ENCODE measurements at regions not wholly inside any gene's neighbourhood (a gene's known extent, or its start where the extent isn't known, plus 50 kb on each side); places are given as distances from the start of the nearest gene placed in this dataset.

- peak overlapping the region in 1 of 2 donors; percentile 21 for H3K27ac ChIP-seq
- TF ChIP-seq POLR2AphosphoS5 (IDR thresholded peaks at IDR 0.05) (no peak), POLR2A (IDR thresholded peaks at IDR 0.05) (no peak)
- TF ChIP-seq, protein P1, sequence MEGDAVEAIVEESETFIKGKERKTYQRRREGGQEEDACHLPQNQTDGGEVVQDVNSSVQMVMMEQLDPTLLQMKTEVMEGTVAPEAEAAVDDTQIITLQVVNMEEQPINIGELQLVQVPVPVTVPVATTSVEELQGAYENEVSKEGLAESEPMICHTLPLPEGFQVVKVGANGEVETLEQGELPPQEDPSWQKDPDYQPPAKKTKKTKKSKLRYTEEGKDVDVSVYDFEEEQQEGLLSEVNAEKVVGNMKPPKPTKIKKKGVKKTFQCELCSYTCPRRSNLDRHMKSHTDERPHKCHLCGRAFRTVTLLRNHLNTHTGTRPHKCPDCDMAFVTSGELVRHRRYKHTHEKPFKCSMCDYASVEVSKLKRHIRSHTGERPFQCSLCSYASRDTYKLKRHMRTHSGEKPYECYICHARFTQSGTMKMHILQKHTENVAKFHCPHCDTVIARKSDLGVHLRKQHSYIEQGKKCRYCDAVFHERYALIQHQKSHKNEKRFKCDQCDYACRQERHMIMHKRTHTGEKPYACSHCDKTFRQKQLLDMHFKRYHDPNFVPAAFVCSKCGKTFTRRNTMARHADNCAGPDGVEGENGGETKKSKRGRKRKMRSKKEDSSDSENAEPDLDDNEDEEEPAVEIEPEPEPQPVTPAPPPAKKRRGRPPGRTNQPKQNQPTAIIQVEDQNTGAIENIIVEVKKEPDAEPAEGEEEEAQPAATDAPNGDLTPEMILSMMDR (IDR thresholded peaks at IDR 0.05) = no peak
These were observed 206.2 kb downstream of the IL20RB start for GRCh38 chr3:137163958-137164357.

GRCh38 chr3:137165117-137165806, 207.5 kb downstream of the IL20RB start:
- H3K27me3 ChIP-seq = no peaks in the 10 kb centered on the region
- TF ChIP-seq POLR2A (IDR thresholded peaks at IDR 0.05) (no peak), POLR2AphosphoS5 (IDR thresholded peaks at IDR 0.05) (no peak)
- TF ChIP-seq, protein P1 (IDR thresholded peaks at IDR 0.05) = no peak
- H3K4me1 ChIP-seq = no peaks in the 10 kb centered on the region
- H3K9me3 ChIP-seq = no peaks in the 10 kb centered on the region
- no peak for DNase-seq (ENCODE audit: low spot score in 2 of 2)
- H3K4me3 ChIP-seq = no peak overlapping the region
- H3K36me3 ChIP-seq = no peaks in the 10 kb centered on the region
- H3K27ac ChIP-seq = no peak overlapping the region
- intact Hi-C loops (cut with DNase I; ENCODE audit: low total_unique reads) = no loop called here

More at GRCh38 chr3:137163958-137164357, 206.2 kb downstream of the IL20RB start:
- no peaks in the 10 kb centered on the region for H3K36me3 ChIP-seq
- no peaks in the 10 kb centered on the region for H3K27me3 ChIP-seq
- no peaks in the 10 kb centered on the region for H3K9me3 ChIP-seq
- no peaks in the 10 kb centered on the region for H3K4me1 ChIP-seq
- intact Hi-C loops (cut with DNase I; ENCODE audit: low total_unique reads) = no loop called here
- H3K4me3 ChIP-seq = no peak overlapping the region
- no peak for DNase-seq (ENCODE audit: low spot score in 2 of 2)

DNA sequence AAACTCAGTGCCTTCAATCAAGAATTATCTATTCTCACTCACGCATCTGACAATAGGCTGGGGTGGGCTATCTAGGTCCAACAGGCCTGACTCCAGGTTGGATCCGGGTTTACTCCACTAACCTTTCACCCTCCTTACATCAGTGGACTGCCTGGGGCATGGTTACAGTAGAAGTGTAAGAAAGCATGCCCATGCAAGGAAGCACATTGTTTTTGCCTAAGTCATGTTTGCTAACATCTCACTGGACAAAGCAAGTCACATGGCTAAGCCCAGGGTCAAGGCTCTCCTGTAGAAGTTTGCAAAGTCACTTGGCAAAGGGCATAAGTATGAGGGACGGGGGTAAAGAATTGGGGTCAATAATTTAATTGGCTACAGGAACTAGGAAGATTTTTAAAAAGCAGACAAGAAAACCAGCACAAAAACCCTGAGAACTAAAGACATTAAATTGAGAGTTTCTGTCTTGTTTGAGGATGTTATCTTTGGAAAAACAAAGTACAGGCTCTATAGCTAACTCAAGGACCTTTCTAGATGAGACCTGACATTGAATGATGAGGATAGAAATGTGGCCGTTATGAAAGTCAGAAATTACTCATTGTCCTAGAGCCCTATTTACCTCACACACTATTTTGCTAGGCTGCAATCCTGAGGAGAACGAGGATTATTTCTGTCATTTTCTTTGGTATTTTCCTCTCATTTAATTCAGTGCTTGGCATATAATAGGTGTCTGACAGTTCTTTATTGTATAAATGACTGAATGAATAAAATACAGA, 214.2 kb downstream of the IL20RB start:
- H3K27me3 ChIP-seq = no peaks in the 10 kb centered on the region
- no peak for DNase-seq (ENCODE audit: low spot score in 2 of 2)
- H3K9me3 ChIP-seq = no peaks in the 10 kb centered on the region
- TF ChIP-seq POLR2AphosphoS5 (IDR thresholded peaks at IDR 0.05) (no peak), POLR2A (IDR thresholded peaks at IDR 0.05) (no peak)
- TF ChIP-seq, protein P1 (IDR thresholded peaks at IDR 0.05) = no peak
- H3K4me3 ChIP-seq = no peak overlapping the region
- intact Hi-C loops (cut with DNase I; ENCODE audit: low total_unique reads) = no loop called here
- no peaks in the 10 kb centered on the region for H3K36me3 ChIP-seq
- H3K27ac ChIP-seq = no peak overlapping the region
- no peaks in the 10 kb centered on the region for H3K4me1 ChIP-seq

GRCh38 chr3:137172728-137173127, 214.9 kb downstream of the IL20RB start:
- Histone ChIP-seq H3K36me3 (no peaks in the 10 kb centered on the region), H3K4me1 (no peaks in the 10 kb centered on the region), H3K9me3 (no peaks in the 10 kb centered on the region), H3K27me3 (no peaks in the 10 kb centered on the region), H3K4me3 (no peak overlapping the region), H3K27ac (no peak overlapping the region)
- no peak for TF ChIP-seq POLR2AphosphoS5 (IDR thresholded peaks at IDR 0.05)
- TF ChIP-seq POLR2A (IDR thresholded peaks at IDR 0.05) = no peak
- TF ChIP-seq, protein P1 (IDR thresholded peaks at IDR 0.05) = no peak
- intact Hi-C loops (cut with DNase I; ENCODE audit: low total_unique reads) = no loop called here
- DNase-seq (ENCODE audit: low spot score in 2 of 2) = no peak

DNA sequence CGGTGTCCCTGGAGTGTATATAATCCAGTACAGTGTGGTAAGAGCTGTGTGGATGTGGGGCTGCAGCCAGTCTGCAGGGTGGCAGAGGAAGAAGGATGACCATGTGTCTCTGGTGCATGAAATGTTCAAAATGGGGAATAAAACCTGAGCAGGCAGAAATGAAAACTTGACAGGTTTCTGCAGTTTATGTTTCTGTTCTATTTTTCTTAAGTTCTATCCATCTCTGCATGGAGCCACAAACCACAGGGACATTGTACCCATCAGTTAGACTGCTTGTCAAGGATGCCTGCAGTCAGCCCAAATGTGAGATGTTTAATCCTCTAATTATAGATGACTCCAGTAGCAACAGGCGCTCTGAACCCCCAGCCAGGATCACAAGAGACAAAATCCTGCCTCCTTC, 216.7 kb downstream of the IL20RB start:
- Histone ChIP-seq H3K27me3 (no peaks in the 10 kb centered on the region), H3K36me3 (no peaks in the 10 kb centered on the region), H3K4me1 (no peaks in the 10 kb centered on the region), H3K4me3 (no peak overlapping the region), H3K9me3 (no peaks in the 10 kb centered on the region), H3K27ac (no peak overlapping the region)
- DNase-seq (ENCODE audit: low spot score in 2 of 2) = no peak
- intact Hi-C loops (cut with DNase I; ENCODE audit: low total_unique reads) = no loop called here
- TF ChIP-seq POLR2AphosphoS5 (IDR thresholded peaks at IDR 0.05) (no peak), POLR2A (IDR thresholded peaks at IDR 0.05) (no peak)
- TF ChIP-seq, protein P1 (IDR thresholded peaks at IDR 0.05) = no peak
